CMK (cell line): ENCODE measurements at regions not wholly inside any gene's neighbourhood (a gene's known extent, or its start where the extent isn't known, plus 50 kb on each side); places are given as distances from the start of the nearest gene placed in this dataset.

ENCODE experiments used
- DNase-seq: peaks from one replicate; pipeline ENCODE4 v3.0.0-alpha.2; 2010; ENCODE audit warnings: low read depth

DNA sequence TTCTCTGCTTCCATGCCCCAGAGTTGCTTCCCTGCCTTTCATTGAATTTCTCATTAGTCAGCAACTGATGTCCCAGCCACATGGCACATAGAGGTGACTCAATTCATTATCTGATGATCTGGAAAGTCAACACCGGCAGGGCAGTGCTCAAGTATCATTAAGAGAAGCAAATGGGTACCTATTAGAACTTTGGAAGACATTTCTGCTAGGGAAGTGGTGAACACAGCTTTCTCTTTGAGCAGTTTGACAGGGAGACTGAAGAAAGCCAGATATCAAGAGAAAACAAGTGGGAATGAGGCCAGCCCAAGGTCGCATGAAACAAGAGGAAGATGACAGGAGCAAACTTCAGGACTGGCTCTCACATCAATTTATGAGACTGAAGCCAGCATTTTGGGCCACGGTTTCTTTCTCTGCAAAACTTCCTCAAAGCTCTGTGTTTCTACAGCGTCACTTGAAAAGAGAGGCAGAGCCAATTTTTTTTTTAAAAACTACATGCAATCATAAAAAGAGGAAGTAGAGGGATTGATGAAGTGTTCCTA lies 108.3 kb upstream of the RPS6KA3 start:
- no peak for DNase-seq

DNA sequence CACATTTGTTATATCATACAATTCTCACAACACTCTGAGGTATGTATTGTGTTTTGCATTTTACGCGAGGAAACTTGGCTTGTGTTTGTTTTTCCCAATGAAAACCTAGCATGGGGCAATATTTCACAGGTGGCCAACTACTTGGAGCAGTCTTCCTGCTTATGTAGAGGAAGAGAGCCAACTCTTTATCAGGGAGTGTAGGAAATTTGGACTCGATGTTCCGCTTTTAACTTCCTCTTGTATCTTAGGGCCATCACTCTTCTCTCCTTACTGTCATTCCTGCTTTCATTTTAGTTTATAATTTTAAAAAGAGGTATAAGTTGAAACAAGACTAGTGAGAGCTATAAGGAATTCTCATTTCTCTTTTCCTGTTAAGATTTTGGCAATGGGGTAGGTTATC lies 107.7 kb upstream of the RPS6KA3 start:
- no peak for DNase-seq

DNA sequence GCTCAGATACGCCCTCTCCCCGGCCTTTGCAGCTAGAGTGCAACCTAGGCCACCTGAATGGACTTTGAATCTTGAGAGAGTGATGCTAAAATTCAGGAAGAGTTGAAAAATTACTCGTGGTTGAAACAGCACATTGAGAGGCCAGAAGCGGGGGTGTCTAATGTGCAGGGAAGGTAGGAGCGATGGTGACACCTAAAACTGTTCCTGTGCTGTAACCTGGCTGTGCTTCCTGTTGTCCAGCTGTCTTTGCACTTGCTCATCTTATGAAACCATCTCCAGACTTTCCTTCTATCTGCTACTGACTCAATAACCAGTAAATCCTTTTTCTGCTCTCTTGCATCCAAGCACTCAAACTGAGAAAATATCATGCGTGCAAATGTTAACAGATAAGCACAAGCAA lies 106.4 kb upstream of the RPS6KA3 start:
- no peak for DNase-seq

DNA sequence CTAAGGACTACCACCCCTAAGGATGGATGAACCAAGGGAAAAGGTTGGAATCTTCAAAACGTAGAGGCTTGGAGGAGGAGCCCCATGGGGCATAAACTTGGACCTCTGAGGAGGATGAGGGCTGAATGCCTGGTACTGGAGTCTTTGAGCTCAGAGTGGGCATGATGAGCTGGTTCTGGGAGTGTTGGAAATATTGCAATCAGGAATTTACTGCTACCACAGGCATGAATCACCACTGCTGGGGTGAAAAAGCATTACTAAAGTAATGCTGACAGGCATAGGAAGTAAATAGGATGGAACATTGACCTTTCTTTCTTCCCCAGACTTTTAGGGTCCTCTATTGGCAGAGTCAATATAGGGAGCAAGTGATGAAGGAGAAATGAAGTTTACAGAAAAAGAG lies 105.8 kb upstream of the RPS6KA3 start:
- DNase-seq = no peak

DNA sequence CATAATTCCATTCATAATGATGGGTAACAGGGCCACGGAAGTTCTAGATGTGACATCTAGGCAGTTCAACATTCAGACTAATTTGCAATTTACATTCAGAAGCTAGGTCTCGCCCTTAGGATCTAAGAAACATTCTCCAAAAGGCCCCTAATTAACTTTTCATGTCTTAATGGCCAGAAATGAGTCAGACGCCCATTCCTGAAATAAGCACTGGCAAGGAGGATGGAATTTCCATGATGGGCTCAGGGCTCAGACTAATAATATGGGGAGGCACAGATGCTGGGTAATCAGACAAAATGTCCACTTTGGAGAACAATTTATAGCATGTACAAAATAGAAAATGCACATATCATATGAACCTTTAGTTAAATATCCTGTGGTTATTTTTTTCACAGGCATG lies 102.8 kb upstream of the RPS6KA3 start:
- no peak for DNase-seq

DNA sequence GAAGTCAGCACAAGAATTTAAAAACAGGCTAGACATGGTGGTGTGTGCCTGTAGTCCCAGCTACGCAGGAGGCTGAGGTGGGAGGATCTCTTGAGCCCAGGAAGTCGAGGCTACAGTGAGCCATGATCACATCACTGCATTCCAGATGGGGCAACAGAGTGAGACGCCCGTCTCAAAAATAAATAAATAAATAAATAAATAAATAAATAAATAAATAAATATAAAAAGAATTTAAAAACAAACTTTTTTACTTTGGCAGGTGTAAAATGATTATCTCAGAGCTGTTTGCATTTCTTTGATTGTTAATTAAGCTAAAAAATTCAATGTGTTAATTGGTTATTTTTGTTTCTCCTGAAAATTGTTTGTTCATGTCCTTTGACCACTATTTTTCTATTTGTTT lies 97.5 kb upstream of the RPS6KA3 start:
- no peak for DNase-seq

DNA sequence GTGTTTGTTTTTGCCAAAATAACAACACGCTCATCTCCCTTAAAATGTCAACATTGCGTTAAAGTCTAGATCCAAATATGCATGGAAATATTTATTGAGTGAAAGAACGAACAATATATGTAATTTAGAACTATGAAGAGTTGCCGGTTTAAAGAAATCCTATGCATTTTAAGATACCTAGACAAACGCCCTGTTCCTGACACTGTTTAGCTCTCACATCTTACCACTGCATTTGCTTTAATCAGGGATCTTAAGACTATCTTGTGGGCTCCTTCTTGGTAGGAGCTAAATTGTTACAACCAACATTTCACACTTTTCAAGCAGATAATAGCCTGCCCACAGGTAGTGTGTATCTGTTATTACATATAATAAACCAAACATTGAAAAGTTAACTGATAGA lies 96.6 kb upstream of the RPS6KA3 start:
- DNase-seq = no peak

DNA sequence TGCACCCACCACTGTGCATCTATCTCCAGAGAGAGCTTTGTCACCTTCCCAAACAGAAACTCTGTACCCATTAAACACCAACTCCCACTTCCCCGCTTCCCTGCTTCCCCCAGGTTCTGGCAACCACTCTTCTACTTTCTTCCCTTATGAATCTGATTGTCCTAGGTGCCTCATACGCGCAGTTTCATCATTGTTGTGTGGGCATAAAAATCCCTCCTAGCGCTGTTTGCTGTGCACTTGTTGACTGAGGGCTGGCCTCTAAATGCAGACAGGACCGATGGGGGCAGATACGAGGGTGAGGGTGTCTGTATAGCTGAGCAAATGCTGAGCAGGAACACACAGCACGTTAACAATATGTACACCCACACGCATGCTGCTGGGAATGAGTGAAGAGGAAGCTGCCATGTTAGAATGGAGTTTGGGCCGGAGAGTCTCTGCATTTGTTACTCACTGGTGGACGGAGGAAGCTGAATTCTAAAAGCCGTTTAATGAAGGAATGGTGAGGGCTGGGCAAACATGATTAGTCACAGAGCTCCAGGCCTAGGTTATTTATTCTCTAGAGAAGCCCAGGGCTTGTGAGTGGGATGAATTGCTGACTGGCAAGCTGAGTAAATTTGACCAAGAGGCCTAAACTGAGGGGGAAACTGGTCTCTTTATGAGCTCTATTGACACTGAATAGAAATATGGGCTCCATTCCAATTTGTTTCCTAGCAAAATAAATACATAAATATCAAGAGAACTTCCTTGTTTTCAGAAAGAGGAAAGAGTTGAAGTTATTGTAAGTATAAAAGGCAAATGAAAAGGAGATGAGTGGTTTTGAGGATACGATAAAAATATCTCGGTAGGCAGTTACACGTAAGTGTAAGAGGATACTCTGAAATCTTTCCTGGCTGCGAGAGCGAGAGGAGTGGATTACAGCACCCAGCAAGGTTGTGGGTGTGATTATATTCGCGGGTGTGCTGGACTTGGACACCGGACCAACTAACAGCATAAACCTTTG lies 95.9 kb upstream of the RPS6KA3 start:
- DNase-seq = no peak

DNA sequence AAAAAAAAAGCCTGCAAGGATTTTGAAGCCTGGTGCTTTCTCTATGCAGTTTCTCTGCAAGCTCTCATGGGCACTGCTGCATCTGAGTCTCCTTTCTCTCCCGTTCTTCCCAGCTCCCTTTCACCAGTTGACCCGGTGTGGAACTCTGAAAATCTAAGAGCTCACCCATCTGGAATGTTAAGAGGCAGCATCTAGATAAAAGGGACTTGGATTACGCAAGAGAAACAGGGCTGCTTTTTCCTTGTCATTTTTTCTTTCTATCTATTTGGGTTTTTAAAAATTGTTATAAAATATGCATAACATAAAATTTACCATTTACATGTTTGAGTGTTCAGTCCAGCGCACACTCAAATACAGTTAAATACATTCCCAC lies 95.2 kb upstream of the RPS6KA3 start:
- no peak for DNase-seq

DNA sequence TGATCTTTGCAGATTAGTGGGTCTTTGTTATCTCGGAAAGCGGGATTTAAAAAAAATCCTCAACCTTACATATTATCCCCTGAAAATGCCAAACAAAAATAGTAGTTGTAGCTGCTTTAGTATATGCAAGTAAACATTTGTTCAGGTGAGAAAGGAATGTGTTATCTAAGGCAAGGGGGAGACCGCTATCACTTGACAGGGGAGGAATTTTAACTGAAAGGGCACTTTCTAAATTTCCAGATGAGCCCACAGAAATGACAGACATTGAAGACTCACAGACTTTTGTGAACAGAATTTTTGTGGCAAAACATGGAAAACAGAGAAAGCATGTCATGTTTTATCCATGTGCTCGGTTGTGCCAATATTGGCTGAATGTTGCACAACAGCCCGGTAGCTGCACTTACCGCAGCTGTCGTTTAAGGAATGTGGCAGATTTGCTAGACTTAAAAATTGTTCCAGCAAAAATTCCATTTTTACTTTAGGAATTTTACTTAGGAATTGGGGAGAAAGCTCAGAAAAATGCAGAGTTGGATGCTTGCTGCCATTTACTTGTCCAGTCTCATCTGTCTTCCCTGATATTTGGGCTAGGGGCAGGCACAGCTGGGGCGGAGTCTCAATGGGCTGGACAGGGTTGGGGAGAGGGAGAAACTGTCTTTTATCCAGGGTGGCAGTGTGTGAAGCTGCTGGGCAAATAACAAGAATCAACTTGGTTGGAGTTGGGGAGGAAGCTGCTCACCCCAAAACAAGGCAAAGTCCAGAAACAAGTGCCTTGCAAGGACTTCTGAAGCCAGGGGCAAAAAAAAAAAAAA lies 94.6 kb upstream of the RPS6KA3 start:
- no peak for DNase-seq

DNA sequence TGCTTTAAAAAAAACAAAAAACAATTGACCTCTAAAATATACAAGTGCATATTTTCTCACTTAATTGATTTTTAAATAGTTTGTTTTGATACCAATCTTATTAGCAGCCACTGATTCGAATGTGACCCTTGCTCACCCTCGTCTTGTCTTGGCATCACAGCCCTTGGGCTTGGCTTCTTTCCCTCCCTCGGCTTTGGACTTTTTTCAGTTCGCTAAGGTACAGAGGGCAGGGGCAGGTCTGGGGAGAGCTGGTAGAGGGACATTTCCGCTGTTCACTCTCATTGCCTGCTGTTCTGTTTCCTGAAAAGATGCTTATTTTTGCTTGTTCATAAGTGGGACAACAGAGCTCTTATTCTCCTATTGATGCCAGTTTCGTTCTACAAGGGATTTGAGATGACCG lies 88.5 kb upstream of the RPS6KA3 start:
- DNase-seq = no peak

DNA sequence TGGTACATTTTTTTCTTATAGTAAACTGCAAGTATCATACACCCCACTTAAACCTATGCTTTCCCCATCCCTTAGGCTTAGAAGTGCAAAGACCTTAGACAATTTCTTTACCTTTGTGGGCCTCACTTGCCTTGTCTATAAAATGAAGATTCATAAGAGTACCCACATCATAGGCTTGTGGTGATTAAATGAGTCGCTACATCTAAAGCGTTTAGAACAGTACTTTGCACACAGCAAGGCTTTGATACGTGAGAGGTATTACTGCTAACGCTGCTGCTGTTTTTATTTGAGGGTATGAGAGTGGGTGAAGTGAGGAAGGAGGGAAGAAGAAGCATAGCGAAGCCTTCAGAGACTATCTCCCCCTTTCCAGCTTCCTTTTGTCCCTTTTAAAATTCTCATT lies 87.8 kb upstream of the RPS6KA3 start:
- no peak for DNase-seq

DNA sequence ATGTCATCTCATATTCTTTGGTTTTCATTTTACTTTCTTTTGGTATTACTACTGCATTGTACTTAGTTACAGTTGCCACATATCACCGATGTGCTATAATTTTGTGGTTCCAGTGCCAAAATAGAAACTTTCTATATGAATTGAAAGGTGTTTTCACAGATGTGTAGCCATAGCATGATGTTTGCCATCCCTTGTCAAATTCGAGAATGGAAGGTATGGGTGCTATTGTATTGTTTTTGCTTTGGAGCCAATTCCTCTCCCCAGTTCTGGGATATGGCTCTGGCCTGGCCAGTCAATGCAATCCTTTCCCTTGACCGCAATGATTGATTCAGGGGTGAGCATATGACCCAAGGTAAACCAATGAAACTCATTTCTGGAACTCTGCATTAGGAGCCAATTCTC lies 86.2 kb upstream of the RPS6KA3 start:
- no peak for DNase-seq

DNA sequence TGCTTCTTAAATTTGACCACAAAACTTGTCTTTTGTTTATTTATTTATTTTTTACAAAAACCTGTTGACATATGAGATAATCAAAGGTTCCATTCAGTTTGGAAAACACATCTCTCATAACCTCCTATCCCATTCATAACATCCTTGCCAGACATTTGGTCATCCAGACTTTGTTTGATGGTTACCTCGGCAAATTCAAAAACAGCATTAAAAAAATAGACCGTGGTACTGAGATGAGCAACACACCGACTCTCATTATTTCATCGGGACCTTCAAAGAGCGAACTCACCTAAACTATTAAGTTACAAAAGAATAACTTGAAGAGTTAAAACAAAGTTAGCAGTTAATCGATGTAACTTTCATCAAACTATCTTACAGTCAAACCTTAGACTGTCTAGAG lies 85.8 kb upstream of the RPS6KA3 start:
- DNase-seq = no peak

DNA sequence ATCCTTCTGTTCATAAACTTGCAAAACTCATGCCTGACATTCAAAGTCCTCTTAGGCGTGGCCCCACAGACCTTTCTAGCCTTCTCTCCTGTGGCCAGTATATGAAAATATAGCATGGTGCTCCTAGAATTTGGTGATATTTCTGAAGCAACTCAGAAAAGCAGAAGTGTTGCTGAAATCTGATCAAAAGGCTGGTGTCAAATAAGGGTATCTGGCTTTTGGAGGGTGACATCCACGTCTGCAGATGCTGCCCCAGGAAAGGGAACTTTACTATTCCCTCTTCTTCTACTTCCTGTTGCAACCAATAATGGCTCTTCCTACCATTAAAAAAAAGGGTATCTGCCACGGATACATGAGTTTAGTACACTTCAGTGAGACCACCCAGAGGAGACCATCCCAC lies 83.9 kb upstream of the RPS6KA3 start:
- DNase-seq = no peak

DNA sequence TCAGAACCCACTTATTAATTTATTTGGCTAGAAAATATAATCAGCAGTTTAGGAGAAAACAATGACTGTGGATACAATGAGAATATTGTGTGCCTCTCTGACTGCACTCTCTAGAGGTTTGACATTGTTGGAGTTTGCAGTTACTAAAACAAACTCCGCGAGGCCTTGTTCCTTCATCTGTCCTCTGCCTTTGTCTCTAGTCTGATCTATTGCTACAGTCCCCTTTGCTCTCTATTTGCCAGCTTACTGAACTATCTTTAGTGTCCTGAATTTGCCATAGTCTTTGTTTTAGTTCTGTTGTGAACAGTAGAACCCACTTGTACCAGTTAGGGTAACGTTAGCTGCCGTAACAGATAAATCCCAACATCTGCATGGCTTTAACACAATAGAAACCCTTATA lies 81.4 kb upstream of the RPS6KA3 start:
- DNase-seq = no peak

DNA sequence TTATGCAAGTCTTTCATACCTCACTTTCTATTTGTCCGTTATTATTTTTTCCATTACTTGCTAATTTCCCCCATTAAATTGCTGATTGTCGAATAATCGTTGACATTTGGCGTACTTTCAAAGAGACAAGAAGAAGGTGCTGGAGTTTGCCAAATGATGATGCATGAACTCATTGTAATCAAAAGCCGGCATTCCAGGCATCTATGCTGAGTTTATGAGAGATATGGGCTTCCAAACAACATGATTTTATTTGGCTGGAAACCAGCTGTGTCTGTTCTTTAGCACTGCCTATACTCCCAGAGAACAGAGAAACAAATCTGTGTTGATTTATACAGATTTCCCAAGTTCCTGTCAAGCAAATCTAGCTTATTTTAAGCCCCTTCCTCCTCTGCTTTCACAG lies 80.8 kb upstream of the RPS6KA3 start:
- DNase-seq = no peak

DNA sequence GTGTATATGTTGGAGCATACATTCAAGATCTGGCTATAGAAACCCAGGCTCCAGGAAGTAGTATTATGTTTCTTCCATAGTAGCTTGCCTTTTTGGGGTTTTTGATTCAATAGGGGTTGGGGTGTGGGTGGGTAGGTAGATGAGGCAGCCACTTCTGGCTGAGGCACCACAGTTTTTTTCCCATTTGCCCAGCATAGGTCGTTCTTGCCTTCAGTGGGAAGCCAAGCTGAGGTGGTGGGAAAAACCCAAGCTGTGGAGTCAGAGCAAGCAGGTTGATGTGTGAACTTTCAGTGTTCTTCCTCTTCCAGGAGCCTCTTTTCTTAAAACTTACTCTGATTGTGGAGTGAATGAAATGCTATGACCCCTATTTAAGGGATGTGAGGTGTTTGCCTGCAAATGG lies 67.0 kb upstream of the RPS6KA3 start:
- DNase-seq = no peak

DNA sequence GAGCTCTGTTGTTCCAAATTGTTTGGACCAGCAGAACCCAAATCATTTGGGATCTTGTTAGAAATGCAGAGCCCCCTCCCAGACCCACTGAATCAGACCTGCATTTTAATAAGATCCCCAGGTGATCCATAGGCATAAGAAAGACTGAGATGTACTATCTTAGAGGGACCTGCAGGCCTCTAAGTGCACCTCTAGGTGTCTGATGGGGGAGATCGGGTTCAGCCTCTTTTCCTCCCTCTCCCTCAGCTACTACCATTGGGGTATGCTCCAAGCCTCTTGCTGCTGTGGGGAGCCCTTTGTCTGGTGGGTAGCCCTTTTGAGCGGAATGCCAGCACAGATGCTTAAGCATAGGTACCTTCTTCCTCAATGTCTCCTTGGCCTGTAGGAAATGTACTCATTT lies 63.8 kb upstream of the RPS6KA3 start:
- DNase-seq = no peak

DNA sequence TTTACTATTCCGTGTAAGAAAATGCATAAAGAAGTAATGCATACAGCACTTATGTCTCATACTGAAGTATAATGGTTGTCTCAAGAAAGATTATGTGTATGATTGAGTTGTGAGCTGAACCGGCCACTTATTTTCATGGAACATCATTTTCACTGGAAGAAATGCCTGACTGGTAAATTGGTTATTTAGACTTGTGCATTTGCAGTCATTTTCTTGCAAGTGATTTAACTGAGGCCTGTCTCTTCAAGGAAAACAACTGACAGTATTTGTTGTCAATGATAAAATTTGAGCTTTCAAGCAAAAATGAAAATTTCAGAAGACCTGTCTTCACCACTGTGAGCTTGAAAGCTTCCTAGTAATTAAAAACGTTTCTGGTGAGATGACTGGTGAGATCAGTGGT lies 62.7 kb upstream of the RPS6KA3 start:
- no peak for DNase-seq

DNA sequence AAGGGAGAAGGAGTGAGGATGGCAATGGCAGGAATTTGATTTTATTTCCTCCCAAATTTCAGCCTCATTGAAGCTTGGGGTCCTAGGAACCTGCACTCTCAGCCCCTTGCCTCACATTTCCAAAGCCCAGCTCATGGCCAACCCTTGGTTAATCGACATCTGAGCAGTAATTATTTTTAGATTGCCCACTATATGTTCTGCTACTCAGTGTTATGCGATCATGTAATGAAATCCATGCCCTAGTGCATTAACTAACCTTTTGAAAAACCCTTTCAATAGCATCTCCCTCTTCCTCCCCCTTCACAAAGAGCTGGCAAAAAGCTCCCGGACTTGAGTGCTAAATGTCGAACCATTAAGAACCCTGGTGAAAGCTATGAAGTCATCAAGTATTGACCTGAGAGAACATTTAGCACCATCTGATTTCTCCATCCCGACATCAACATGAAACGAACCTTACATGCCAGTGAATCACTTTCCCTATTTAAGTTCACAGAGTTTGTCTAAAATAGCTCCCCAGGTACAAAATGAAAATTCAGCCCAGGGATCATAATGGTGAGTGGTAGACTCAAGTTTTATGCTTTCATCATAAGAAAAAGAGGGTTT lies 59.2 kb upstream of the RPS6KA3 start:
- DNase-seq = no peak

DNA sequence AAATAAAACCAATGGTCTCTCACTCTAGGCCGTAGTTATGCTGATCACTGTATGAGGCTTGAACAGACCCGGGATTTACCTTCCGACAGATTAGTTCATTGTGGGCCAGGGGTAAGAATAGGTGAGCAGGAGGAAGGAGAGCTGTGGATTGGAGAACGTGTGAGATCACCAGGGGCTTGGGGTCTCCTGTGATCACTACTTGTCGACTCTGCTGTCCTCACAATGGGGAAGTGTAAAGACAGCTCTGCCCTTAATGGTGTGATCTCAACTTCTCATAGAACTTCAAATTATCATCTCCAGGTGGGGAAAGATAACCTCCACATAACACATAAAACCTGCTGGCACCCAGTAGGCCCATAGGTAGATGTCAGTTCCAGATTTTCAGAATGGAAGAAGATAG lies 56.2 kb upstream of the RPS6KA3 start:
- DNase-seq = no peak
